AG04450 (cell line): ENCODE measurements at regions not wholly inside any gene's neighbourhood (a gene's known extent, or its start where the extent isn't known, plus 50 kb on each side); places are given as distances from the start of the nearest gene placed in this dataset.
A peak's percentile ranks its signal among the peaks of the same experiment; 100 is the strongest.

Experiments
- CTCF ChIA-PET: fragments of 300-600, 350-600 bp; formaldehyde crosslinking; extraction: SDS; loops from one replicate; lab custom pipeline; 2022; ENCODE audit warnings: antibody characterized with exemption, inconsistent platforms; lab: Charles Lee
- POLR2A ChIA-PET: fragments of 350-600 bp; formaldehyde crosslinking; extraction: SDS; loops from one replicate; lab custom pipeline; 2021; ENCODE audit warnings: antibody characterized with exemption, inconsistent platforms; lab: Yijun Ruan, JAX
- DNase-seq: peaks from one replicate; pipeline ENCODE4 v3.0.0-alpha.2; 2011; ENCODE audit warnings: low read depth, low spot score
- H3K27ac ChIP-seq: one replicate; pipeline ENCODE4 v1.5.1; 2012; ENCODE audit warnings: low read depth, low read length, control low read depth
- H3K27me3 ChIP-seq: one replicate; pipeline ENCODE4 v1.6.0; 2012; ENCODE audit warnings: low read length; ENCODE audit not compliant: control insufficient read depth, insufficient read depth
- H3K4me3 ChIP-seq: 2 replicates; pipeline ENCODE4 v1.5.1; 2011; ENCODE audit warnings: mild to moderate bottlenecking, low read depth, low read length, control low read depth
- H3K9me3 ChIP-seq: 2 replicates; pipeline ENCODE4 v1.5.1; 2012; ENCODE audit warnings: low read length; ENCODE audit not compliant: control insufficient read depth, insufficient read depth
- TF ChIP-seq, protein P1 (sequence below): IDR thresholded peaks from 2 replicates; pipeline ENCODE4 v1.5.1; 2011; ENCODE audit warnings: low read depth, low read length, control low read depth, inconsistent platforms

- POLR2A ChIA-PET = no interaction called here
- TF ChIP-seq, protein P1, sequence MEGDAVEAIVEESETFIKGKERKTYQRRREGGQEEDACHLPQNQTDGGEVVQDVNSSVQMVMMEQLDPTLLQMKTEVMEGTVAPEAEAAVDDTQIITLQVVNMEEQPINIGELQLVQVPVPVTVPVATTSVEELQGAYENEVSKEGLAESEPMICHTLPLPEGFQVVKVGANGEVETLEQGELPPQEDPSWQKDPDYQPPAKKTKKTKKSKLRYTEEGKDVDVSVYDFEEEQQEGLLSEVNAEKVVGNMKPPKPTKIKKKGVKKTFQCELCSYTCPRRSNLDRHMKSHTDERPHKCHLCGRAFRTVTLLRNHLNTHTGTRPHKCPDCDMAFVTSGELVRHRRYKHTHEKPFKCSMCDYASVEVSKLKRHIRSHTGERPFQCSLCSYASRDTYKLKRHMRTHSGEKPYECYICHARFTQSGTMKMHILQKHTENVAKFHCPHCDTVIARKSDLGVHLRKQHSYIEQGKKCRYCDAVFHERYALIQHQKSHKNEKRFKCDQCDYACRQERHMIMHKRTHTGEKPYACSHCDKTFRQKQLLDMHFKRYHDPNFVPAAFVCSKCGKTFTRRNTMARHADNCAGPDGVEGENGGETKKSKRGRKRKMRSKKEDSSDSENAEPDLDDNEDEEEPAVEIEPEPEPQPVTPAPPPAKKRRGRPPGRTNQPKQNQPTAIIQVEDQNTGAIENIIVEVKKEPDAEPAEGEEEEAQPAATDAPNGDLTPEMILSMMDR = no peak
- H3K4me3 ChIP-seq = no peak overlapping the region
- no peaks in the 10 kb centered on the region for H3K9me3 ChIP-seq
- H3K27me3 ChIP-seq = no peaks in the 10 kb centered on the region
- no peak for DNase-seq
- H3K27ac ChIP-seq = no peak overlapping the region
- CTCF ChIA-PET = no interaction called here
Observed at GRCh38 chr4:127048376-127049044, 584.2 kb upstream of the INTU start.

DNA sequence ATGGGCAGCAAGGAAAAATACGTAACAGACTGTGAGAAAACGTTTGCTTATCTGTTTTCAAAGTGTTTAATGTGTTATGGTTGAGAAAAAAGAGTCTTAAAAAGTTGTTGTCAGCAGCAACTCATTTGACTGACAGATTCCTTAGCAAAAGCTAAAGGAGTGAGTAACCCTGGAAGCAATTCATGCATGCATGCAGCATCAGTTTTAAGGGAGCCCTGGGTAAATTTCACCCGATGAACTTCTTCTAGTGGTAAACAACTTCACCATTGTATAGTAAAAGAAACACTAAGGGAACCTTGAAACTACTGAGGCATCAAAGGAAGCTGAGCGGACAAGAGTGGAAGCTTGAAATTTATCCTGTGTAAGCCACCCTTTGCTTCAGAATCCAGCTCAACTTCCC is 583.2 kb upstream of the INTU start:
- TF ChIP-seq, protein P1 = no peak
- H3K27ac ChIP-seq = no peak overlapping the region
- no peaks in the 10 kb centered on the region for H3K27me3 ChIP-seq
- no peaks in the 10 kb centered on the region for H3K9me3 ChIP-seq
- no peak overlapping the region for H3K4me3 ChIP-seq
- CTCF ChIA-PET = interaction anchor here (0.5 to 1.1 kb wide), 2 partner anchors 345 to 826 kb away, joined by 3 read pairs; no protein-coding TSS in a partner anchor
- POLR2A ChIA-PET = no interaction called here
- no peak for DNase-seq

DNA sequence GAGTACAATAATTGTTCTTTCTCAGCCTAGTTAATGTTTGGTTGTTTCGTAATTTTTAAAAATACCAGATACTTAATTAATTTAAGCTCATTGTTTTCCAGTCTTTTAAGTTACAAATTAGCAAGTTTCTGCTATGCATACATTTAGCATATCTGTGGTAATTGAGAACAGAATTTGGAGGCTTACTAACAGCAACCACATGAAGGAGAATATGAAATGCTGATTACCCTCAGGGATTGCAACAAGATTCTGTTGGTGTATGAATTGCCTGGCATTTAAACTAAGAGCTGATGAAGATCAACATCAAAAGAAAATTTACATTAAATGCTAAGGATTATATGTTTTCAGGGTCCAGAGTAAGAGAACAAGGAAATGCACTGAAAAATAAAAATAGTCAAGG is 580.0 kb upstream of the INTU start:
- TF ChIP-seq, protein P1 = no peak
- H3K27ac ChIP-seq = no peak overlapping the region
- CTCF ChIA-PET = no interaction called here
- DNase-seq = no peak
- H3K9me3 ChIP-seq = no peaks in the 10 kb centered on the region
- H3K4me3 ChIP-seq = no peak overlapping the region
- POLR2A ChIA-PET = no interaction called here
- H3K27me3 ChIP-seq = no peaks in the 10 kb centered on the region

GRCh38 chr4:127055357-127055756 is 577.4 kb upstream of the INTU start:
- POLR2A ChIA-PET = no interaction called here
- peak; percentile 16 for DNase-seq
- TF ChIP-seq, protein P1 = no peak
- CTCF ChIA-PET = no interaction called here
- Histone ChIP-seq H3K27ac (no peak overlapping the region), H3K27me3 (no peaks in the 10 kb centered on the region), H3K4me3 (no peak overlapping the region), H3K9me3 (no peaks in the 10 kb centered on the region)

GRCh38 chr4:127069675-127070074 is 563.1 kb upstream of the INTU start:
- peak; percentile 6 for DNase-seq
- TF ChIP-seq, protein P1 = no peak
- POLR2A ChIA-PET = no interaction called here

More at GRCh38 chr4:127069675-127070074, 563.1 kb upstream of the INTU start:
- CTCF ChIA-PET = no interaction called here
- no peaks in the 10 kb centered on the region for H3K9me3 ChIP-seq
- H3K27me3 ChIP-seq = no peaks in the 10 kb centered on the region
- H3K4me3 ChIP-seq = no peak overlapping the region
- H3K27ac ChIP-seq = no peak overlapping the region
